ENCODE measurements at regions not wholly inside any gene's neighbourhood (a gene's known extent, or its start where the extent isn't known, plus 50 kb on each side); places are given as distances from the start of the nearest gene placed in this dataset.

DNA sequence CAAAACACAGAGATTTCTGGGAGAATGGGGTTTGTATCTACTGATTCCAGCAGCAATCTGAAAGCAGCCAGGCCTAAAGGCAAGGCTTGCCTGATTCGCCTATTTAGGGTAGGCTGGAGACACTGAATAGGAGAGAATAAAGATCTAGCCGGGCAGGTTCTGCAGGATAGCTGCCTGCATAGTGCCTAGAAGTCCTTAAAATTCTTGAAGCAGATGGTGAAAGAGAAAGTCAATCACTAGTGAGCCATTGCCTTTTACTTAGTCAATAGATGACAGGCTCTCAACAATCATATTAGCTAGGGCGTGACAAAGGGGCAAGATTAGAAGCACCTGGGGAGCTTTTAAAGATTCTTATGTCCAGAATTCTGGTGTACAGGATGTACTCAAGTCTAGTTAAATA, 522.7 kb downstream of the HTR1A start:
- TF ChIP-seq, protein P1, sequence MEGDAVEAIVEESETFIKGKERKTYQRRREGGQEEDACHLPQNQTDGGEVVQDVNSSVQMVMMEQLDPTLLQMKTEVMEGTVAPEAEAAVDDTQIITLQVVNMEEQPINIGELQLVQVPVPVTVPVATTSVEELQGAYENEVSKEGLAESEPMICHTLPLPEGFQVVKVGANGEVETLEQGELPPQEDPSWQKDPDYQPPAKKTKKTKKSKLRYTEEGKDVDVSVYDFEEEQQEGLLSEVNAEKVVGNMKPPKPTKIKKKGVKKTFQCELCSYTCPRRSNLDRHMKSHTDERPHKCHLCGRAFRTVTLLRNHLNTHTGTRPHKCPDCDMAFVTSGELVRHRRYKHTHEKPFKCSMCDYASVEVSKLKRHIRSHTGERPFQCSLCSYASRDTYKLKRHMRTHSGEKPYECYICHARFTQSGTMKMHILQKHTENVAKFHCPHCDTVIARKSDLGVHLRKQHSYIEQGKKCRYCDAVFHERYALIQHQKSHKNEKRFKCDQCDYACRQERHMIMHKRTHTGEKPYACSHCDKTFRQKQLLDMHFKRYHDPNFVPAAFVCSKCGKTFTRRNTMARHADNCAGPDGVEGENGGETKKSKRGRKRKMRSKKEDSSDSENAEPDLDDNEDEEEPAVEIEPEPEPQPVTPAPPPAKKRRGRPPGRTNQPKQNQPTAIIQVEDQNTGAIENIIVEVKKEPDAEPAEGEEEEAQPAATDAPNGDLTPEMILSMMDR (IDR thresholded peaks at IDR 0.05 in 4 of 5, conservative IDR thresholded peaks at IDR 0.05 in 1 of 5), result no peak
- no peak for TF ChIP-seq POLR2A (IDR thresholded peaks at IDR 0.05)
